Mesenchymal stem cell (in vitro differentiated cells and primary cell): ENCODE measurements at regions not wholly inside any gene's neighbourhood (a gene's known extent, or its start where the extent isn't known, plus 50 kb on each side); places are given as distances from the start of the nearest gene placed in this dataset.

Source experiments
- DNase-seq: peaks from one replicate; pipeline ENCODE4 v3.0.0-alpha.2; 2013
- H2AFZ ChIP-seq: one replicate; pipeline ENCODE4 v1.6.1; 2013; ENCODE audit warnings: low read depth, mild to moderate bottlenecking, control low read depth, inconsistent platforms, low read length, moderate library complexity
- H2AK5ac ChIP-seq: 2 replicates; pipeline ENCODE4 v1.6.1; 2013; ENCODE audit warnings: low read length, moderate library complexity, mild to moderate bottlenecking, inconsistent platforms; ENCODE audit not compliant: severe bottlenecking
- H2BK120ac ChIP-seq: one replicate; pipeline ENCODE4 v1.6.1; 2013; ENCODE audit warnings: low read depth, mild to moderate bottlenecking, inconsistent platforms, low read length, moderate library complexity
- H2BK12ac ChIP-seq, 2 experiments: one replicate each; pipeline ENCODE4 v1.6.1; 2013; ENCODE audit warnings: inconsistent platforms in 2 of 2, low read length in 2 of 2, mild to moderate bottlenecking in 2 of 2, moderate library complexity in 2 of 2, control low read depth in 1 of 2
- H2BK15ac ChIP-seq: one replicate; pipeline ENCODE4 v1.6.1; 2013; ENCODE audit warnings: mild to moderate bottlenecking, low read depth, inconsistent platforms; ENCODE audit not compliant: poor library complexity, severe bottlenecking
- H2BK5ac ChIP-seq: 2 replicates; pipeline ENCODE4 v1.6.1; 2013; ENCODE audit warnings: low read depth, mild to moderate bottlenecking, low read length, control low read depth, inconsistent platforms; ENCODE audit not compliant: poor library complexity, severe bottlenecking
- H3K14ac ChIP-seq, 2 experiments: one replicate each; pipeline ENCODE4 v1.6.1; 2013; ENCODE audit warnings: inconsistent platforms in 2 of 2, low read length in 2 of 2, control low read depth in 1 of 2, mild to moderate bottlenecking in 1 of 2, moderate library complexity in 1 of 2
- H3K18ac ChIP-seq, 2 experiments: one replicate each; pipeline ENCODE4 v1.6.1; 2013; ENCODE audit warnings: inconsistent platforms in 2 of 2, low read length in 2 of 2, control low read depth in 1 of 2, low read depth in 1 of 2, mild to moderate bottlenecking in 1 of 2
- H3K23ac ChIP-seq, 2 experiments: one replicate each; pipeline ENCODE4 v1.6.1; 2013; ENCODE audit warnings: inconsistent platforms in 2 of 2, low read length in 2 of 2, mild to moderate bottlenecking in 2 of 2, moderate library complexity in 2 of 2, control low read depth in 1 of 2
- H3K27ac ChIP-seq: 2 replicates; pipeline ENCODE4 v1.5.1; 2013; ENCODE audit warnings: mild to moderate bottlenecking, moderate library complexity, low read length, control low read depth, inconsistent platforms; ENCODE audit not compliant: poor library complexity, severe bottlenecking
- H3K27me3 ChIP-seq, 2 experiments: 2 replicates each; pipeline versions ENCODE4 v1.6.1 to v1.7.0; 2013; ENCODE audit warnings: low read length in 2 of 2, mild to moderate bottlenecking in 2 of 2, moderate library complexity in 2 of 2, control low read depth in 1 of 2, inconsistent platforms in 1 of 2; ENCODE audit not compliant: control insufficient read depth in 1 of 2, insufficient read depth in 1 of 2
- H3K36me3 ChIP-seq, 2 experiments: 2 replicates each; pipeline versions ENCODE4 v1.6.1 to v1.7.0; 2013; ENCODE audit warnings: low read length in 2 of 2, control low read depth in 1 of 2, inconsistent platforms in 1 of 2, low read depth in 1 of 2, mild to moderate bottlenecking in 1 of 2; ENCODE audit not compliant: insufficient read depth in 2 of 2, control insufficient read depth in 1 of 2
- H3K4ac ChIP-seq, 2 experiments: one replicate each; pipeline ENCODE4 v1.6.1; 2013; ENCODE audit warnings: inconsistent platforms in 2 of 2, low read length in 2 of 2, mild to moderate bottlenecking in 2 of 2, moderate library complexity in 2 of 2, control low read depth in 1 of 2, low read depth in 1 of 2
- H3K4me1 ChIP-seq: 2 replicates; pipeline ENCODE4 v1.6.1; 2013; ENCODE audit warnings: low read depth, low read length, control low read depth; ENCODE audit not compliant: control insufficient read depth, insufficient read depth
- H3K4me2 ChIP-seq: 2 replicates; pipeline ENCODE4 v1.6.1; 2013; ENCODE audit warnings: low read length, mild to moderate bottlenecking, inconsistent platforms; ENCODE audit not compliant: poor library complexity, severe bottlenecking
- H3K4me3 ChIP-seq, 2 experiments: 2 replicates each; pipeline versions ENCODE4 v1.5.1 to v1.7.0; 2013; ENCODE audit warnings: low read length in 2 of 2, mild to moderate bottlenecking in 2 of 2, control low read depth in 1 of 2, low read depth in 1 of 2; ENCODE audit not compliant: insufficient read depth in 1 of 2
- H3K79me1 ChIP-seq: replicated peaks from 2 replicates; pipeline ENCODE4 v1.6.1; 2013; ENCODE audit warnings: mild to moderate bottlenecking, control low read depth, low read length, inconsistent platforms; ENCODE audit not compliant: poor library complexity, severe bottlenecking
- H3K9ac ChIP-seq: 2 replicates; pipeline ENCODE4 v1.7.0; 2013; ENCODE audit warnings: mild to moderate bottlenecking, low read length, moderate library complexity
- H3K9me3 ChIP-seq: 2 replicates; pipeline ENCODE4 v1.7.0; 2013; ENCODE audit warnings: mild to moderate bottlenecking, low read length; ENCODE audit not compliant: control insufficient read depth
- H4K8ac ChIP-seq: one replicate; pipeline ENCODE4 v1.6.1; 2013; ENCODE audit warnings: inconsistent platforms, mild to moderate bottlenecking, low read length, moderate library complexity
- H4K91ac ChIP-seq: one replicate; pipeline ENCODE4 v1.6.1; 2013; ENCODE audit warnings: mild to moderate bottlenecking, low read length, inconsistent platforms
- WGBS: methylation state at CpG from one replicate; pipeline ENCODE4 v1.1.7; 2013; ENCODE audit warnings: mixed read lengths; 5-methylcytosine and 5-hydroxymethylcytosine counted together

- no peak overlapping the region for H3K4ac ChIP-seq
- 53% methylated on average over 2 of the region's 4 CpGs for WGBS
- no peak overlapping the region for H2BK120ac ChIP-seq
- H3K79me1 ChIP-seq = no peaks in the 10 kb centered on the region
- H3K23ac ChIP-seq = no peak overlapping the region
- H3K18ac ChIP-seq = no peak overlapping the region
- H4K91ac ChIP-seq = no peak overlapping the region
- H3K4me2 ChIP-seq = no peak overlapping the region
- H2AK5ac ChIP-seq = no peak overlapping the region
- H2BK15ac ChIP-seq = no peak overlapping the region
- H2BK5ac ChIP-seq = no peak overlapping the region
- no peak for DNase-seq
- H4K8ac ChIP-seq = no peak overlapping the region
- no peak overlapping the region for H3K4me3 ChIP-seq
- H3K36me3 ChIP-seq = no peaks in the 10 kb centered on the region
- H2BK12ac ChIP-seq = no peak overlapping the region
- H3K27ac ChIP-seq = no peak overlapping the region
- H3K27me3 ChIP-seq = no peaks in the 10 kb centered on the region
- H3K9ac ChIP-seq = no peak overlapping the region
- H3K4me1 ChIP-seq = no peaks in the 10 kb centered on the region
- H3K14ac ChIP-seq = no peak overlapping the region
- no peak overlapping the region for H2AFZ ChIP-seq
- H3K9me3 ChIP-seq = peaks cover 7% of the 10 kb centered on the region
Measured at GRCh38 chr13:103410002-103410401, 343.8 kb upstream of the SLC10A2 start.

GRCh38 chr13:103406967-103407366, 340.8 kb upstream of the SLC10A2 start:
- 87% methylated on average over 3 of the region's 5 CpGs for WGBS
- Histone ChIP-seq H2BK120ac (no peak overlapping the region), H3K27me3 (no peaks in the 10 kb centered on the region), H2AFZ (no peak overlapping the region), H3K14ac (no peak overlapping the region), H3K18ac (no peak overlapping the region), H3K36me3 (no peaks in the 10 kb centered on the region), H2BK12ac (no peak overlapping the region), H3K4me1 (no peaks in the 10 kb centered on the region), H2BK15ac (no peak overlapping the region), H2AK5ac (no peak overlapping the region), H3K79me1 (no peaks in the 10 kb centered on the region), H4K8ac (no peak overlapping the region), H3K4me2 (no peak overlapping the region), H3K4ac (no peak overlapping the region), H2BK5ac (no peak overlapping the region), H3K4me3 (no peak overlapping the region), H4K91ac (no peak overlapping the region), H3K9me3 (no peaks in the 10 kb centered on the region), H3K9ac (no peak overlapping the region), H3K23ac (no peak overlapping the region), H3K27ac (no peak overlapping the region)
- no peak for DNase-seq

GRCh38 chr13:103405297-103405696, 339.1 kb upstream of the SLC10A2 start:
- Histone ChIP-seq H2BK120ac (no peak overlapping the region), H3K27me3 (no peaks in the 10 kb centered on the region), H3K4me2 (no peak overlapping the region), H2AFZ (no peak overlapping the region), H3K9ac (no peak overlapping the region), H2BK5ac (no peak overlapping the region), H3K4me3 (no peak overlapping the region), H2BK15ac (no peak overlapping the region), H4K91ac (no peak overlapping the region), H3K27ac (no peak overlapping the region), H3K4ac (no peak overlapping the region), H2AK5ac (no peak overlapping the region), H3K23ac (no peak overlapping the region), H3K18ac (no peak overlapping the region), H3K9me3 (no peaks in the 10 kb centered on the region), H3K79me1 (no peaks in the 10 kb centered on the region), H3K36me3 (no peaks in the 10 kb centered on the region), H2BK12ac (no peak overlapping the region), H4K8ac (no peak overlapping the region), H3K4me1 (no peaks in the 10 kb centered on the region), H3K14ac (no peak overlapping the region)
- 42% methylated on average over 2 of the region's 2 CpGs for WGBS
- no peak for DNase-seq

GRCh38 chr13:103403814-103404213, 337.6 kb upstream of the SLC10A2 start:
- Histone ChIP-seq H3K4me3 (no peak overlapping the region), H3K36me3 (no peaks in the 10 kb centered on the region), H2AK5ac (no peak overlapping the region), H2BK5ac (no peak overlapping the region), H4K8ac (no peak overlapping the region), H2BK12ac (no peak overlapping the region), H3K9ac (no peak overlapping the region), H3K4me2 (no peak overlapping the region), H2BK15ac (no peak overlapping the region), H2AFZ (no peak overlapping the region), H3K27me3 (no peaks in the 10 kb centered on the region), H3K79me1 (no peaks in the 10 kb centered on the region), H3K18ac (no peak overlapping the region), H3K9me3 (no peaks in the 10 kb centered on the region), H3K23ac (no peak overlapping the region), H3K27ac (no peak overlapping the region), H3K4me1 (no peaks in the 10 kb centered on the region), H3K14ac (no peak overlapping the region), H2BK120ac (no peak overlapping the region), H4K91ac (no peak overlapping the region), H3K4ac (no peak overlapping the region)
- DNase-seq = no peak
- WGBS = 29% methylated on average over 1 of the region's 1 CpG
